WERI-Rb-1 (cell line): ENCODE measurements at regions not wholly inside any gene's neighbourhood (a gene's known extent, or its start where the extent isn't known, plus 50 kb on each side); places are given as distances from the start of the nearest gene placed in this dataset.

Experiments used
- DNase-seq: peaks from one replicate; pipeline ENCODE4 v3.0.0-alpha.2; 2020
- H3K27ac ChIP-seq: fragments of 250-450 bp; sonication (Bioruptor Pico); 2 replicates; pipeline ENCODE4 v1.5.1; 2020; ENCODE audit warnings: mild to moderate bottlenecking, moderate library complexity
- H3K27me3 ChIP-seq: fragments of 250-450 bp; sonication (Bioruptor Pico); 2 replicates; pipeline ENCODE4 v1.5.1; 2021; ENCODE audit warnings: mild to moderate bottlenecking, low read depth, moderate library complexity; ENCODE audit not compliant: insufficient read depth, severe bottlenecking
- H3K36me3 ChIP-seq: fragments of 250-450 bp; sonication (Bioruptor Pico); 2 replicates; pipeline ENCODE4 v1.5.1; 2020; ENCODE audit warnings: mild to moderate bottlenecking, moderate library complexity
- H3K4me3 ChIP-seq: 2 replicates; pipeline ENCODE4 v1.5.1; 2011; ENCODE audit warnings: low read depth, mild to moderate bottlenecking, control low read depth, low read length
- H3K9me3 ChIP-seq: fragments of 250-450 bp; sonication (Bioruptor Pico); 2 replicates; pipeline ENCODE4 v1.5.1; 2021; ENCODE audit warnings: mild to moderate bottlenecking, moderate library complexity; ENCODE audit not compliant: severe bottlenecking
- CTCF ChIP-seq: IDR thresholded peaks from 2 replicates; pipeline ENCODE4 v1.5.1; 2011; ENCODE audit warnings: low read depth, mild to moderate bottlenecking, control low read depth, inconsistent platforms, low read length

- Histone ChIP-seq H3K27me3 (no peaks in the 10 kb centered on the region), H3K9me3 (no peaks in the 10 kb centered on the region), H3K27ac (no peak overlapping the region)
Observed at GRCh38 chr4:1576304-1576960, 107.7 kb downstream of the FAM53A start.

GRCh38 chr4:1575418-1576303 is 108.5 kb downstream of the FAM53A start:
- peak; percentile 39 for TF ChIP-seq CTCF
- DNase-seq = no peak

More at GRCh38 chr4:1576304-1576960, 107.7 kb downstream of the FAM53A start:
- H3K36me3 ChIP-seq = no peaks in the 10 kb centered on the region
- no peak for TF ChIP-seq CTCF
- no peak overlapping the region for H3K4me3 ChIP-seq
- no peak for DNase-seq

GRCh38 chr4:1574601-1575417 is 109.3 kb downstream of the FAM53A start:
- H3K27ac ChIP-seq = no peak overlapping the region
- H3K4me3 ChIP-seq = no peak overlapping the region
- no peaks in the 10 kb centered on the region for H3K27me3 ChIP-seq
- H3K9me3 ChIP-seq = no peaks in the 10 kb centered on the region
- DNase-seq = no peak
- no peaks in the 10 kb centered on the region for H3K36me3 ChIP-seq
- no peak for TF ChIP-seq CTCF

More at GRCh38 chr4:1575418-1576303, 108.5 kb downstream of the FAM53A start:
- Histone ChIP-seq H3K36me3 (no peaks in the 10 kb centered on the region), H3K27me3 (no peaks in the 10 kb centered on the region), H3K4me3 (no peak overlapping the region), H3K27ac (no peak overlapping the region), H3K9me3 (no peaks in the 10 kb centered on the region)

- no peak overlapping the region for H3K27ac ChIP-seq
- H3K4me3 ChIP-seq = no peak overlapping the region
- TF ChIP-seq CTCF = no peak
- DNase-seq = no peak
- no peaks in the 10 kb centered on the region for H3K36me3 ChIP-seq
- no peaks in the 10 kb centered on the region for H3K27me3 ChIP-seq
- H3K9me3 ChIP-seq = no peaks in the 10 kb centered on the region
Observed at GRCh38 chr4:1573830-1574459, 110.2 kb downstream of the FAM53A start.

- DNase-seq = no peak
- H3K27ac ChIP-seq = no peak overlapping the region
- no peaks in the 10 kb centered on the region for H3K9me3 ChIP-seq
- no peak overlapping the region for H3K4me3 ChIP-seq
- H3K36me3 ChIP-seq = no peaks in the 10 kb centered on the region
- H3K27me3 ChIP-seq = no peaks in the 10 kb centered on the region
- no peak for TF ChIP-seq CTCF
Observed at GRCh38 chr4:1572964-1573720, 111.0 kb downstream of the FAM53A start.
